NT2/D1 (cell line): ENCODE measurements at regions not wholly inside any gene's neighbourhood (a gene's known extent, or its start where the extent isn't known, plus 50 kb on each side); places are given as distances from the start of the nearest gene placed in this dataset.

Experiments used
- SUZ12 ChIP-seq: IDR thresholded peaks from 2 replicates; pipeline ENCODE4 v1.6.1; 2011; ENCODE audit not compliant: insufficient read length, insufficient read depth; ENCODE audit errors: extremely low read depth
- YY1 ChIP-seq: IDR thresholded peaks from 2 replicates; pipeline ENCODE4 v1.6.1; 2011; ENCODE audit not compliant: insufficient read length, insufficient read depth
- ZNF274 ChIP-seq: IDR thresholded peaks from 2 replicates; pipeline ENCODE4 v1.6.1; 2011; ENCODE audit warnings: mild to moderate bottlenecking, low read depth, low read length

DNA sequence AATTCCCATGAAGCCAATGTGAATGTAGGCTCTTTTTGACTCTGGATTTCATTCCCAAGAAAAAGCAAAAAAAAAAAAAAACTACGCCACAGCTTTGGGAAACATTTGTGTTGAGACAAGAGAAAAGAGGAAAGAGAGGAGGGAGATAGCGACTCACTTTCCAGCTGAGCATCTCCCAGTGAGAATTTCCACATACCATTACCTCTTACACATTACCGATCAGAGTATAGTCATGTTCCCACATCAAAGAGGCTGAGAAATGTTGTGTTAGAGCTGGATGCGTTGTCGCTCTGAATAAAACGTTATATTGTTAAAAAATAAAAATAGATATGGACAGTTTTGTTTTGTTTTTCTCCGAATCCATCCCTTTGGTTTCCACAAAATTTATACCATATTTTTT lies 1019.3 kb upstream of the ADGRB3 start:
- no peak for TF ChIP-seq ZNF274
- TF ChIP-seq YY1, result no peak
- TF ChIP-seq SUZ12, result no peak
